Mesothelial cell of epicardium (in vitro differentiated cells): ENCODE measurements at regions not wholly inside any gene's neighbourhood (a gene's known extent, or its start where the extent isn't known, plus 50 kb on each side); places are given as distances from the start of the nearest gene placed in this dataset.

Experiments used
- DNase-seq, 2 experiments: peaks; one replicate each; pipeline ENCODE4 v3.0.0; 2021; ENCODE audit warnings: low spot score in 2 of 2; ENCODE audit not compliant: unreplicated experiment in 2 of 2
- H3K27ac Mint-ChIP-seq: 2 replicates; pipeline ENCODE4 v1.8.0; 2021; ENCODE audit warnings: mixed read lengths
- H3K27me3 Mint-ChIP-seq: 2 replicates; pipeline ENCODE4 v1.8.0; 2021; ENCODE audit warnings: low read depth, mixed read lengths
- H3K36me3 Mint-ChIP-seq: 2 replicates; pipeline ENCODE4 v1.8.0; 2021; ENCODE audit warnings: mixed read lengths
- H3K4me1 Mint-ChIP-seq: 2 replicates; pipeline ENCODE4 v1.8.0; 2021; ENCODE audit warnings: mixed read lengths
- H3K4me3 Mint-ChIP-seq: 2 replicates; pipeline ENCODE4 v1.8.0; 2021; ENCODE audit warnings: mild to moderate bottlenecking, moderate library complexity, mixed read lengths
- H3K9me3 Mint-ChIP-seq: 2 replicates; pipeline ENCODE4 v1.8.0; 2021; ENCODE audit warnings: mixed read lengths
- TF ChIP-seq, protein P1 (sequence below): fragments of 200-600 bp; sonication (generic); IDR thresholded peaks from one replicate; pipeline ENCODE4 v1.5.0; 2021; ENCODE audit warnings: antibody characterized with exemption; ENCODE audit not compliant: unreplicated experiment

DNA sequence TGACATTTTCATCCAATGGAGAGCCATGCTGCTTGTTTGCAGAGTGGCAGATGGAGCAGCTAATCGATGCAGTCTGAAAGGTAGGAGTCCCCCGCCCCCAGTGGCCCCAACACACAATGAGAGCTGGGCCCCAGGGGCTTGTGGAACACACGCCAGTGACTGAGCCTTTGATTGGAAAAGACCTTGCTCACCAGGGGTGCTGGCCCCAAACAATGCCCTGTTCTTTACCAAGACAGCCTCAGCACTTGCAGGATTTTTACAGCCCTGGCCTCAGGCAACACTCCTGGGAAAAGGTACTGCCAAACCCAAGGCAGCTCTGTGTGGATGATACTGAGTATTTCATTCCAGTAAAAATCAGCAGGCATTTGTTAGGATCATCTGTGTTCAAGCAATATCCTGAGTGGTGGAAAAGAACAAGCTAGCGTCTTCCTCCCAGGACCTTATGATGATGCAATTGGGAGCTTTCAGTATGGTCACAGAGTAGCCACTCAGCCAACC lies 276.8 kb upstream of the CLINT1 start:
- no peak overlapping the region for H3K27ac Mint-ChIP-seq
- H3K27me3 Mint-ChIP-seq, result no peaks in the 10 kb centered on the region
- TF ChIP-seq, protein P1, sequence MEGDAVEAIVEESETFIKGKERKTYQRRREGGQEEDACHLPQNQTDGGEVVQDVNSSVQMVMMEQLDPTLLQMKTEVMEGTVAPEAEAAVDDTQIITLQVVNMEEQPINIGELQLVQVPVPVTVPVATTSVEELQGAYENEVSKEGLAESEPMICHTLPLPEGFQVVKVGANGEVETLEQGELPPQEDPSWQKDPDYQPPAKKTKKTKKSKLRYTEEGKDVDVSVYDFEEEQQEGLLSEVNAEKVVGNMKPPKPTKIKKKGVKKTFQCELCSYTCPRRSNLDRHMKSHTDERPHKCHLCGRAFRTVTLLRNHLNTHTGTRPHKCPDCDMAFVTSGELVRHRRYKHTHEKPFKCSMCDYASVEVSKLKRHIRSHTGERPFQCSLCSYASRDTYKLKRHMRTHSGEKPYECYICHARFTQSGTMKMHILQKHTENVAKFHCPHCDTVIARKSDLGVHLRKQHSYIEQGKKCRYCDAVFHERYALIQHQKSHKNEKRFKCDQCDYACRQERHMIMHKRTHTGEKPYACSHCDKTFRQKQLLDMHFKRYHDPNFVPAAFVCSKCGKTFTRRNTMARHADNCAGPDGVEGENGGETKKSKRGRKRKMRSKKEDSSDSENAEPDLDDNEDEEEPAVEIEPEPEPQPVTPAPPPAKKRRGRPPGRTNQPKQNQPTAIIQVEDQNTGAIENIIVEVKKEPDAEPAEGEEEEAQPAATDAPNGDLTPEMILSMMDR, result no peak
- no peak overlapping the region for H3K4me3 Mint-ChIP-seq
- DNase-seq, result no peak
- no peaks in the 10 kb centered on the region for H3K4me1 Mint-ChIP-seq
- no peaks in the 10 kb centered on the region for H3K9me3 Mint-ChIP-seq
- H3K36me3 Mint-ChIP-seq, result no peaks in the 10 kb centered on the region

DNA sequence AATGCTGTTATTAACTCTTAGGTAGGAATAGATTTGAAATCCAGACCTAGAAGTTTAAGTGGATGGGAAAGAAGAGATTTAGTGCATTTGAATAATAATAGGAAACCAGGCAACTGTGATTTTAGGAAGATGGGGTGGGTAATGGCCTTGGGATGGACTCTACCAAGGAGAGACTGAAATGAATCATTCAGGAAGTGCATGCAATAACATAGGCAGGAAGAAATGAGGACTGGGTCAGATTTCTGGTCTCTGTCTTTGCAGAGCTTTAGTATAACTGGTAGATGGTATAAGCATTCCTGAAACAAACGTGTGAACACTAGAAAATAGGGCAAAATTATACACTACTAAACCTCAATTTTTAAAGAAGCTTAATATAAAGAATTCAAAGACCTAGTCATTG lies 274.4 kb upstream of the CLINT1 start:
- Mint-ChIP-seq H3K36me3 (no peaks in the 10 kb centered on the region), H3K27me3 (no peaks in the 10 kb centered on the region), H3K9me3 (no peaks in the 10 kb centered on the region), H3K4me3 (no peak overlapping the region), H3K4me1 (no peaks in the 10 kb centered on the region), H3K27ac (no peak overlapping the region)
- TF ChIP-seq, protein P1, result no peak
- no peak for DNase-seq

GRCh38 chr5:158127536-158127935 lies 268.6 kb upstream of the CLINT1 start:
- TF ChIP-seq, protein P1, result no peak
- H3K9me3 Mint-ChIP-seq, result no peaks in the 10 kb centered on the region
- H3K27ac Mint-ChIP-seq, result no peak overlapping the region
- H3K36me3 Mint-ChIP-seq, result no peaks in the 10 kb centered on the region
- H3K27me3 Mint-ChIP-seq, result no peaks in the 10 kb centered on the region
- no peak for DNase-seq
- H3K4me1 Mint-ChIP-seq, result peaks cover 4% of the 10 kb centered on the region
- no peak overlapping the region for H3K4me3 Mint-ChIP-seq

GRCh38 chr5:158126442-158127405 lies 267.8 kb upstream of the CLINT1 start:
- DNase-seq, result no peak
- Mint-ChIP-seq H3K27ac (no peak overlapping the region), H3K27me3 (no peaks in the 10 kb centered on the region), H3K4me1 (peaks cover 6% of the 10 kb centered on the region), H3K9me3 (no peaks in the 10 kb centered on the region), H3K36me3 (no peaks in the 10 kb centered on the region), H3K4me3 (no peak overlapping the region)
- TF ChIP-seq, protein P1, result no peak

GRCh38 chr5:158124606-158125316 lies 265.8 kb upstream of the CLINT1 start:
- DNase-seq, result no peak
- no peak overlapping the region for H3K4me3 Mint-ChIP-seq
- TF ChIP-seq, protein P1, result no peak
- no peaks in the 10 kb centered on the region for H3K27me3 Mint-ChIP-seq
- H3K36me3 Mint-ChIP-seq, result no peaks in the 10 kb centered on the region
- no peaks in the 10 kb centered on the region for H3K9me3 Mint-ChIP-seq
- peaks cover 25% of the 10 kb centered on the region for H3K4me1 Mint-ChIP-seq
- no peak overlapping the region for H3K27ac Mint-ChIP-seq
